GM19238 (cell line): ENCODE measurements at regions not wholly inside any gene's neighbourhood (a gene's known extent, or its start where the extent isn't known, plus 50 kb on each side); places are given as distances from the start of the nearest gene placed in this dataset.
"Not testable (repeated sequence)": the region's sequence is repeated elsewhere in the genome, so short reads cannot be mapped to it uniquely, and the experiment has no call there.

ENCODE experiments used
- DNase-seq: peaks from one replicate; pipeline ENCODE4 v3.0.0; 2011; ENCODE audit warnings: low spot score; ENCODE audit not compliant: insufficient read length

GRCh38 chr2:7878266-7878665, 803.6 kb upstream of the ID2 start:
- not testable (repeated sequence) for DNase-seq

- DNase-seq, result no peak
Measured at GRCh38 chr2:7878786-7879482, 802.9 kb upstream of the ID2 start.

DNA sequence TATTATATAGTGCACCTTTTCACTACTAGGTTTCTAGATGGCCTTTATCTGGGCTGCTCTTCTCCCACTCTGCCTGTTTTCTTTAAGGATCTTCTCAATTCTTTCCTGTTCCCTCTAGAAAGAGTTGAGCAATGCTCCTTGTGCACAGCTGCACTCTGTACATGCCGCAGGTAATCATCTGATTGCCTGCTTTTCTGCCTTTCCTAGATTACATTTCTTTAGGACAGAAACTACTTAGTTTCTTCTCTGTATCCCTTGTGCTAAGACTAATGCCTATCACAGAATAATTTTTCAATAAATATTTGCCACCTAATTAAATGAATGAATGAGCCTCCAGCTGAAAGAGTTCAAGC, 802.4 kb upstream of the ID2 start:
- DNase-seq, result no peak

DNA sequence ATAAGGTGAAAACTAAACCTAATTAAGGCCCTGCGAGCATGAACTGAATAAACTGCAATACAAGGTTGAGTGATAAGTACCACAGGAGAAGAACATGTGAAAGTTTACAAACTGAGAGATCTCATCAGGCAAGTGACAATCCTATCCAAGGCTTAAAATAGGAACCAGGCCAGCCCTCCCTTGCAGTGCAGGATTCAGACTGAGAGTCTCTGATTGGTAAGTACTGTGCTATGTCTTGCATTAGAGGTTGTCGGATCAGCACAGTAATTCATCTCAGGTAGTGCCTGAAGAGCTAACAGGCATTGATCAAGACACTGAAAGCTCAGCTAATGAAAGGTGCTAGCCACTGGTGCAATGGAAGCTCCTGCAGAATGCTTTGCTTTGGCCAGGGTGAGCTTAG, 801.7 kb upstream of the ID2 start:
- no peak for DNase-seq

DNA sequence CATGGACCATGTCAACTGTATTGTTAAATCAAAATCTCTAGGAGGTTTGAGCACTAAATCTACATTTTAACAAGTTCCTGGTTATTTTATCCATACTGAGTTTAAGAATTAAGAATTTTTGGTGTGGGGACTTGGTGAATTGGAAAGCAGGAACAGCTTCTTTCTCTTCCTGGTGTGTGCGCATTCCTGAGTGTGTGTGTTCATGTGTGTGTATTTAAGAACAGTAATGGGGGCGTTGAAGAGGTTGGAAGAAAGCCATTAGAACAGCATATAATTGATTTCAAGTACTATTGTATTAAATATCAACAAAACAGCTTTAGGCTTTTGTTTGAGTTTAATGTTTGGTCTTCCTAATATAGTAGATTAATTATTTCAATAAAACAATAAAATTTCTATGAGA, 801.3 kb upstream of the ID2 start:
- no peak for DNase-seq

DNA sequence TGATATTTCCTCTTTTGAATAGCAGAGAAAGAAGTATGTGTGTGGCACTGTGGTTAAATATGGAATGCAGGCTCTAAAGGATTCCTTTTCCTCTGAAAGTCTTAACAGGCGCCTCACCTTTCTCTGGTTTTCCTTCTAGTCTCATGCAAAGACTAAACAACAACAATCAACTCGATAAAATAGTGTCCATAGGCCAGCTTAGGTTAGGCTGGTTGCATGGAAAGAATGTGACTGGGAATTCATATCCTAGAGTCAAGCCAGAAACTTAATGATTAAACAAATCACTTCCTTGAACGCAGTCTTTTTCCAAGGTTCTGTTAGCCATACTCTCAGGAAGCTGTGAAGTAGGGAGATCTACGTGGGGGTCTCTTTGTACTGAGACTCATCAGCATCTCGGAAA, 800.8 kb upstream of the ID2 start:
- no peak for DNase-seq

DNA sequence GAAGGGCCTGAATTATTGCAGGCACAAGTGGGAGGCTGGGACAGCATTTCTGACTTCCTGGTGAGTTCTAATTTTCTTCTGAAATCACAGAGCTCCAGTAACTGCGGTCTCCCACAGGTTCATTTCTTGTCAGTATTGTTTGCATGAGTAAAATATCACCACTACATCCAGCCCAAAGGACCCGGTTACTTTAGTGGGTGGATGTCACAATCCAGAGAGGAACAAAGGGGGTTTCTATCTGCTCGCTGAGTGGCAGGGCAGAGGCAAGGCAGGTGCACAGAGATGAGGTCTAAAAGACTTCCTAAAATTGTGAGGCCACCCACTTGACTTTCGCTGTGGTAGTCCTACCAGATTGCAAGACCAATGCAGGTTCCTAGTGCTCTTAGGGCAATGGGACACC, 800.4 kb upstream of the ID2 start:
- no peak for DNase-seq

DNA sequence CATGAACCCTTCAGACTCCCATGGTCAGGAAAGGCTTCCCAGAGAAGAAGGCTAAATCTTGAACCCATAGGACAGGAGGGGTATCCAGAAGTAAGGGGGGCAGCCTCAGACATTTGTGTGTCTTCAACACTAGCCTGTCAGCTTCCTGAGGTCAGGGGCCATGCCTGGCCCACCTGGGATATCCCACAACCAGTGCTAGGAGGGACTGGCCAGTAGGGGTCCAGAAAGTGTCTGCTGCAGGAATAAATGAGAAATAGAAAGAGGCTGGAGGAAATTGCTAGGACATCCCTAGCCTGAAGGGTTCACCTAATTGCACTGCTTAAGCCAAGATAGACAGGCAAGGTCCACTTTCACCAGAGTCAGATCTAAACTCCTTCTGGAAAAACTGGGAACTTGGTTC, 799.6 kb upstream of the ID2 start:
- no peak for DNase-seq

GRCh38 chr2:7884338-7884737, 797.5 kb upstream of the ID2 start:
- DNase-seq, result no peak

- no peak for DNase-seq
Measured at GRCh38 chr2:7886666-7887065, 795.2 kb upstream of the ID2 start.

- no peak for DNase-seq
Measured at GRCh38 chr2:7887441-7887840, 794.4 kb upstream of the ID2 start.

DNA sequence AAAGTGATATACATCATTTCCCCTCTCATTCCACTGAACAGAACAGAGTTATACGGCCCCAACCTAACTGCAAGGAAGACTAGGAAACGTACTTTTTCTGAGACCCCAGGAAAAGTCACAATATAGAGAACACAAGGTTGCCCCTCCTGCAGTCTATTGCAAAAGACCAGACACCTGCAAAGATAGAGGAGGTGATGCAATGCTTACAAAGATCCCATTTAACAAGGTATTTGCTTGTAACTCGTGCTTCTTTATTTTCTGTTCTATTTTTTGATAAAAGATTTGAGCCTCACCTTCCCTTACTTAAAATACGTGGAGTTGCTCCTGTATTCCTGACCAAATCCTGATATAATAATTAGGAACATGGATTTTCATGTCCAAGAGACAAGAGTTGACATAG, 793.0 kb upstream of the ID2 start:
- DNase-seq, result no peak

GRCh38 chr2:7891312-7891711, 790.5 kb upstream of the ID2 start:
- DNase-seq, result no peak

- DNase-seq, result no peak
Measured at GRCh38 chr2:7895289-7895688, 786.6 kb upstream of the ID2 start.

DNA sequence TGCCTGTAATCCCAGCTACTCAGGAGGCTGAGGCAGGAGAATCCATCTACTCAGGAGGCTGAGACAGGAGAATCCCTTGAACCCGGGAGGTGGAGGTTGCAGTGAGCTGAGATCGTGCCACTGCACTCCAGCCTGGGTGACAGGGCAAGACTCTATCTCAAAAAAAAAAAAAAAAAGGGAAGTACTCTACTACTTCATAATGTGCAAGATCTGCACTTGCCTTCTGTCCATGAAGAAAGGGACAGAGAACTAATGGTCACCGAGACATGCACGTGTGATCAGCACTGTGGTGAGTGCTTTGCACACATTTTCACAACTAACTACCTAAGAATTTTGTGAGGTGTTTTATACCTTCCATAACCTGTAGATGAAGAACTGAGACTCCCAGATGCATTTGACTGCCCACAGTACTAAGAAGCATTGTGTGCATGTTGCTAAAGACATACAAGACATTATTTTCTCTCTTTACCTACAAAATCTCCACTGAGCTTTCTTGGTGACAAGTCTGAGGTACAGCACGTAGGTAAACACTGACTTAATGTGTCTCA, 784.8 kb upstream of the ID2 start:
- DNase-seq, result no peak

DNA sequence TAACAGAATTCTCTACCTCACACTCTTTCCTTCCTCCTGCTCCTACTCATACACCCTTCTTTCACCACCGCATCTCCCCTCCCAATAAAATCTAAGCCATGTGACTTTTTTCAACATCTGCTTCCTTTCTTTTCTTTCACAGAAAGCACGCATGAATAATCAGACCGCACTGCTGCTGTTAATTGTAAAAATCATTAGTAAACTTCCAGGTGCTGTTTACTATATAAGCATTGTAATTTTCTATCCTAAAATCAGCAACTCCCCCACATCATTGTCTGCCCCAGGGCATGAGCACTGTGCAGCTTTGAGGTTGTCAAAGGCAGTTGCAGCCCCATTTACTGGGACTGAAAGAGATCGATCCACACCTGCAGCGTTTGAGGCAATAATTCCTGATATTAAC, 782.6 kb upstream of the ID2 start:
- no peak for DNase-seq

DNA sequence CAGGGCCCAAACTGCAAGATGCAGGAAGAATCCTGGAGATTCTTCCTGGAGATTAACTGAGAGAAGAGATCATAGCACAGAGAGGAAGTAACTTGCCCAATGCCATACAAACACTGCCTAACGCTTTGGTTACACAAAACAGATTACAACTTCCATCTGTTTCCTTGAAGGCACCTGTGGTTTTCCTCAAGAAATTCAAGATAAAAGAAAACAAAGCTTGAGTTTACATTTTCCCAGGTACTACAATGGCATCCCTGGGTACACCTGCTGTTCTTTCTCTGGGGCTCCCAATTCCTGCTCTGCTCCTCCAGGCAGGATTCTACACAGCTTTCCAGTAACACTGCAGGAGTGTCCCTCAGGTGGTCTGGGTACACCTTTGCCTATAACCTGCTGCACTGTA, 781.9 kb upstream of the ID2 start:
- DNase-seq, result no peak

DNA sequence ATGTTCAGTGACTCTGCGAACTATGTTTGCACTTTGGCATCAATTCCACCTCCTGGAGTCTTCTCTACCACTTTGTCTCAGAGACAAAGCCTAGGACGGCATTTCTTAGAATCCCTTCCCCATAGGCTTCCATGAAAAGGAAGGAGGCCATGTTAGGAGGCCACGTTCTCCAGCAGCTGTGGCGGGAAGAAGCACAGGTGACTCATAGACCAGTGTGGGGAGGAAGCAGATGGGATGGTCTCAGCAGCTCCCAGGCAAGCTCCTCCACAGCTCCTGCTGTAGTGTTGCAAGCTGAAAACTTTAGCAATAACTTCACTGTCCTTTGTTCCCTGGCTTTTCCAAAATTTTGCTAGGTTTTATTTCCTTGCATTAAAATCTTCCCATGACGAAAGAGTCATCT, 781.3 kb upstream of the ID2 start:
- no peak for DNase-seq

- no peak for DNase-seq
Measured at GRCh38 chr2:7902251-7902765, 779.5 kb upstream of the ID2 start.

DNA sequence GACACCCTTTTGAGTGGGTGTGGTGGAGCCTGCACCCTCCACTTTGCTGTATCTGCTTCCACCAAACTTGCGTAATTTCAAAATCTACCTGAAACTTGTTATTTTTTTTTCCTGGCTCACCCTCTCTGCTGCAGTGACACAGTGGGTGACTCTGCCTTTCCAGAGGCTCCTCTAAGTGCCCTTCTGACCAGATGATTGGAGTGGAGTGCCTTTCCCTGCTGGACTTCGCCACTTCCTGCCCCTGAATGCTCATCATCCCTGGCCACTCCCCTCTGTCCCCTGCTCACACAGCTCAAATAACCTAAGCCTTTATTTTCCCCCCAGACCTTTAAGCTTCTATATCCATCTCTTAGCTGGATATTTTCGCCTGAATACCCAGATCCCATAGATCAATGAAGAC, 777.5 kb upstream of the ID2 start:
- no peak for DNase-seq

GRCh38 chr2:7905756-7906155, 776.1 kb upstream of the ID2 start:
- DNase-seq, result no peak

- no peak for DNase-seq
Measured at GRCh38 chr2:7906431-7906830, 775.4 kb upstream of the ID2 start.

DNA sequence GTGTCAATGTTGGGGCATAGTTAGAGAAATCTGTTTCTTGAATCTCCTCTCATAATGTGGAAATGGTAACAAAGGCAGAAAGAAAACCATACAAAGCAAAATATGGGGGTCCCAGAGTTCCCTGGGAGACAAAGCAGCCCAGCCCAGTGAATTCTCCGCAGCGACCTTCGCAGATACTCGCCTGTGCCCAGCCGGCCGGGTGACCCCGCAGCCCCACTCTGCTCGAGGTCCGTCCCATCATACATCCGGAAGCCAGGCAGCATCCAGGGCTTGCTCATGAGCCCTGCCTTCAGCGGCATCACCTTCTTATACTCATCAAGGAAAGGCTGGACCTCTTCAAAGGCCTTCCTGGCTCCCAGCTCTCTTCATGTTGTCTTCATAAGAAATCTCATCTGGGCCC, 774.8 kb upstream of the ID2 start:
- no peak for DNase-seq

GRCh38 chr2:7910752-7911151, 771.1 kb upstream of the ID2 start:
- DNase-seq, result no peak
